CD4-positive, alpha-beta T cell treated with Interleukin-17A for 1 hour (primary cell): ENCODE measurements at regions not wholly inside any gene's neighbourhood (a gene's known extent, or its start where the extent isn't known, plus 50 kb on each side); places are given as distances from the start of the nearest gene placed in this dataset.
A peak's percentile ranks its signal among the peaks of the same experiment; 100 is the strongest.
"Not testable (repeated sequence)": the region's sequence is repeated elsewhere in the genome, so short reads cannot be mapped to it uniquely, and the experiment has no call there.

ENCODE experiments used
- DNase-seq: peaks from one replicate; pipeline ENCODE4 v3.0.0-alpha.2; 2020

- no peak for DNase-seq
Observed at GRCh38 chr12:46711756-46712155, 114.0 kb downstream of the SLC38A4 start.

GRCh38 chr12:46710125-46710743 lies 115.6 kb downstream of the SLC38A4 start:
- no peak for DNase-seq

GRCh38 chr12:46702581-46703344 lies 123.0 kb downstream of the SLC38A4 start:
- DNase-seq = no peak

- no peak for DNase-seq
Observed at GRCh38 chr12:46701356-46701755, 124.4 kb downstream of the SLC38A4 start.

GRCh38 chr12:46699986-46700385 lies 125.8 kb downstream of the SLC38A4 start:
- DNase-seq = no peak

GRCh38 chr12:46698003-46698402 lies 127.8 kb downstream of the SLC38A4 start:
- no peak for DNase-seq

GRCh38 chr12:46693518-46693917 lies 132.3 kb downstream of the SLC38A4 start:
- no peak for DNase-seq

- no peak for DNase-seq
Observed at GRCh38 chr12:46693034-46693433, 132.8 kb downstream of the SLC38A4 start.

- no peak for DNase-seq
Observed at GRCh38 chr12:46692606-46693005, 133.2 kb downstream of the SLC38A4 start.

GRCh38 chr12:46686267-46686942 lies 139.4 kb downstream of the SLC38A4 start:
- DNase-seq = no peak

- DNase-seq = not testable (repeated sequence)
Observed at GRCh38 chr12:46684243-46684642, 141.6 kb downstream of the SLC38A4 start.

- DNase-seq = no peak
Observed at GRCh38 chr12:46682148-46682547, 143.6 kb downstream of the SLC38A4 start.

- no peak for DNase-seq
Observed at GRCh38 chr12:46680506-46680905, 145.3 kb downstream of the SLC38A4 start.

- DNase-seq = no peak
Observed at GRCh38 chr12:46679754-46680153, 146.0 kb downstream of the SLC38A4 start.

GRCh38 chr12:46678426-46678825 lies 147.4 kb downstream of the SLC38A4 start:
- DNase-seq = no peak

GRCh38 chr12:46677749-46678148 lies 148.0 kb downstream of the SLC38A4 start:
- peak; percentile 22 for DNase-seq

- DNase-seq = no peak
Observed at GRCh38 chr12:46676797-46677520, 148.8 kb downstream of the SLC38A4 start.

- no peak for DNase-seq
Observed at GRCh38 chr12:46676396-46676795, 149.4 kb downstream of the SLC38A4 start.

- DNase-seq = peak; percentile 41
Observed at GRCh38 chr12:46675736-46676135, 150.1 kb downstream of the SLC38A4 start.

GRCh38 chr12:46674800-46675199 lies 151.0 kb downstream of the SLC38A4 start:
- DNase-seq = no peak

GRCh38 chr12:46674129-46674528 lies 151.7 kb downstream of the SLC38A4 start:
- no peak for DNase-seq

GRCh38 chr12:46671102-46671501 lies 154.7 kb downstream of the SLC38A4 start:
- DNase-seq = no peak

- DNase-seq = no peak
Observed at GRCh38 chr12:46670636-46671035, 155.2 kb downstream of the SLC38A4 start.
